ENCODE measurements at regions not wholly inside any gene's neighbourhood (a gene's known extent, or its start where the extent isn't known, plus 50 kb on each side); places are given as distances from the start of the nearest gene placed in this dataset.

- Histone ChIP-seq H3K4me1 (peaks cover 4 to 64% (median 26%) of the 10 kb centered on the region in 6 donors), H3K4me3 (no peak overlapping the region), H3K36me3 (no peaks in the 10 kb centered on the region), H3K27me3 (replicated peaks in 1 of 7) (no peaks in the 10 kb centered on the region), H3K9me3 (peaks cover 0 to 6% (median 0%) of the 10 kb centered on the region in 8 donors), H3K27ac (peak overlapping the region in 3 of 8 donors; percentile 5 to 26 (median 22))
- no peak for DNase-seq
- TF ChIP-seq POLR2AphosphoS5 (IDR thresholded peaks at IDR 0.05) (no peak), POLR2A (IDR thresholded peaks at IDR 0.05) (no peak), CTCF (IDR thresholded peaks at IDR 0.05 in 8 of 11, conservative IDR thresholded peaks at IDR 0.05 in 3 of 11) (no peak)
- intact Hi-C loops (cut with DNase I; ENCODE audit: low total_unique reads) = no loop called here
- WGBS, 5 donors = 63 to 78% (median 69%) methylated on average over 2 of the region's 2 CpGs
These were observed 97.0 kb upstream of the MAN1A1 start for GRCh38 chr6:119446609-119447008.

DNA sequence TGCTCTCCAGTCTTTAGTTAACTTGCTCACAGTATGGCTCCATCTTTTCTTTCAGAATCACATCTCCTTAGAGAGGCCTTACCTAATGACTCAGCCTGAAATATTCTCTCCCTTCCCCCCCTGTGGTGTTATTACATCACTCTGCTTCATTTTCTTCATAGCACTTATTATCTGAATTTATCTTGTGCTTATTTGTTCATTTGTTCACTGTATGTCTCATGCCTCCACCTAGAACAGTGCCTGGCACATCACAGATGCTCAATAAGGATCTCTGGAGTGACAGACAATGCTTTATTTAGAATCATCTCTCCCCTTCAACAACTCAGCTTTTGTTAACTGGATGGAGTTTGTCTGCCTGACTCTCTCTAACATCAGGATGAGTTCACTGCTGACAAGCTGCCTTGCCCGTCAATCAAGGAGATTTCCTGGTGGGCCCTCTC is 96.6 kb upstream of the MAN1A1 start:
- TF ChIP-seq POLR2A (IDR thresholded peaks at IDR 0.05) (no peak), POLR2AphosphoS5 (IDR thresholded peaks at IDR 0.05) (no peak), CTCF (IDR thresholded peaks at IDR 0.05 in 8 of 11, conservative IDR thresholded peaks at IDR 0.05 in 3 of 11) (no peak)
- intact Hi-C loops (cut with DNase I; ENCODE audit: low total_unique reads) = no loop called here
- WGBS, 5 donors = 81 to 100% (median 87%) methylated on average over 1 of the region's 1 CpG
- no peaks in the 10 kb centered on the region for H3K27me3 ChIP-seq (replicated peaks in 1 of 7)
- peak overlapping the region in 3 of 8 donors; percentile 5 to 26 (median 22) for H3K27ac ChIP-seq
- peaks cover 0 to 8% (median 0%) of the 10 kb centered on the region in 8 donors for H3K9me3 ChIP-seq
- peaks cover 4 to 64% (median 26%) of the 10 kb centered on the region in 6 donors for H3K4me1 ChIP-seq
- H3K4me3 ChIP-seq = no peak overlapping the region
- no peak for DNase-seq
- no peaks in the 10 kb centered on the region for H3K36me3 ChIP-seq

DNA sequence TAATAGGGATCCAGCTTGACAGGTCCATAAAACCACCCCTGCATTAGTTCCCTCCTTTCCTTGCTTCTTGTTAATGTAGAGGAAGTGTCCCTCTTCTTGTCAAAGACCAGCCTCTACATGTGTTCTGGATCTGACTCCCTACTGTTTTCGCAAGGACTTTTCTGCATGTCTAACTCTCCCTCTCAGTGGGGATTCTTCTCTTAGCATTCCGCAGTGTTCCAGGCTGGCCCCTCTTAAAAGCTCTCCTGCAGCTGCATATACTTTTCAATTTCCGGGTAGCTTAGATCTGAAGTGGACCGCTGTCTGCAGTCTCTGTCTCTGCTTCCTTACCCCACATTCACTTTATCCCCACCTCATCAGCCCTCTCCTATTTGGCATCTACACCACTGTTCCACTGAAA is 96.1 kb upstream of the MAN1A1 start:
- peaks cover 0 to 13% (median 0%) of the 10 kb centered on the region in 8 donors for H3K9me3 ChIP-seq
- no peak overlapping the region for H3K4me3 ChIP-seq
- DNase-seq = no peak
- H3K36me3 ChIP-seq = no peaks in the 10 kb centered on the region
- peaks cover 4 to 64% (median 26%) of the 10 kb centered on the region in 6 donors for H3K4me1 ChIP-seq
- no peak for TF ChIP-seq POLR2A (IDR thresholded peaks at IDR 0.05)
- TF ChIP-seq CTCF (IDR thresholded peaks at IDR 0.05 in 8 of 11, conservative IDR thresholded peaks at IDR 0.05 in 3 of 11) = no peak
- no peak for TF ChIP-seq POLR2AphosphoS5 (IDR thresholded peaks at IDR 0.05)
- intact Hi-C loops (cut with DNase I; ENCODE audit: low total_unique reads) = no loop called here
- 94 to 98% (median 96%) methylated on average over 4 of the region's 4 CpGs for WGBS, 5 donors
- H3K27me3 ChIP-seq (replicated peaks in 1 of 7) = no peaks in the 10 kb centered on the region
- H3K27ac ChIP-seq = peak overlapping the region in 2 of 8 donors; percentile 22 to 26

DNA sequence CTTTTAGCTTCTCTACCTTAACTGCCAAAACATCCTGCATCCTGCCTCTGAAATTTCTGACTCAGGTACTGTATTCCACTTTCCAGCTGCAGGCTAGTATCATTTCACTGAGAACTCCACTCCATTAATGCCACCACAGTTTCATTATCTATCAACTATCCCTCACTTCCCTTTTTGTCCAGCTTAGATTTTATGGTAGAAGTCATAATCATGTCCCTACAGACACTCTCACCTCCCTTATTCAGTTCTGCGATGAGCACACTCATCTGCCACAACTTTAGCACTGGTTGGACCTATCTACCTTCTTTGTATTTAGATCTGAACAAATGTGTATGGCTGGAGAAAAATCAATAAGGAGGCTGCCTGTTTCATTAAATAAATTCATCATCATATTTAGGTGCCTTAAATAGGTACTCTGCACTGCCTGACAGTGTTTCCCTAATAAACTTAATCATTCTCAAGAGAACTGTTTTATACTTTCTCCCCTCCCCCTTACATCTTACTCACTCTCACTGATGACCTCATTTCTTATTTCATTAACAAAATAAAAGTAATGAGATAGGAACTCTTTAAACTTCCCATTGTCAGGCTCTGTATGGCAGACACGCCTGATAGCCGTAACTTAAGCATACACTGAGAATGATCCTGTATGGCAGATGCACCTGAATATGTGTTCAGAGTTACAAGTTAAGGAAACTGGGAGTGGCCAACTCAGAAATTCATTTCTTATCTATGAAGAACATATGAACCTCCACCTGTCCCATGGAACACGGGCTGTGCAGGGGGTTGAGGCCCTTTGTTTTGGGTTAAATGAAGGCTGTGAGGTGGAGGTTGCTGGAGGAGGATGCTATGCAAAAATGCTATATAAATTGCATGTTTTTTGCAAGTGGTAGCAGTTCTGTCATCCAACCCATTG is 95.3 kb upstream of the MAN1A1 start:
- Histone ChIP-seq H3K4me1 (peaks cover 4 to 58% (median 26%) of the 10 kb centered on the region in 6 donors), H3K9me3 (peaks cover 0 to 14% (median 0%) of the 10 kb centered on the region in 8 donors), H3K4me3 (no peak overlapping the region), H3K27me3 (replicated peaks in 1 of 7) (no peaks in the 10 kb centered on the region), H3K27ac (peak overlapping the region in 5 of 8 donors; percentile 2 to 57 (median 37)), H3K36me3 (no peaks in the 10 kb centered on the region)
- WGBS, 5 donors = 55 to 81% (median 80%) methylated on average over 4 of the region's 4 CpGs
- no peak for DNase-seq
- TF ChIP-seq POLR2AphosphoS5 (IDR thresholded peaks at IDR 0.05) = no peak
- TF ChIP-seq CTCF (IDR thresholded peaks at IDR 0.05 in 8 of 11, conservative IDR thresholded peaks at IDR 0.05 in 3 of 11) = no peak
- TF ChIP-seq POLR2A (IDR thresholded peaks at IDR 0.05) = no peak
- intact Hi-C loops (cut with DNase I; ENCODE audit: low total_unique reads) = no loop called here

Data from spleen (tissue), 11 donors.